ENCODE measurements at regions not wholly inside any gene's neighbourhood (a gene's known extent, or its start where the extent isn't known, plus 50 kb on each side); places are given as distances from the start of the nearest gene placed in this dataset.

GRCh38 chr5:143938230-143938629 is 126.3 kb downstream of the HMHB1 start:
- TF ChIP-seq CTCF (IDR thresholded peaks at IDR 0.05; ENCODE audit: low read depth, low read length) (no peak), EZH2phosphoT487 (IDR thresholded peaks at IDR 0.05; ENCODE audit: low read depth) (no peak)
